Stimulated activated CD4-positive, alpha-beta T cell treated with anti-CD3 and anti-CD28 coated beads, Interleukin-12 subunit alpha, Interleukin-12 subunit beta, amount 100 ng/mL, for 24 hours (primary cell): ENCODE measurements at regions not wholly inside any gene's neighbourhood (a gene's known extent, or its start where the extent isn't known, plus 50 kb on each side); places are given as distances from the start of the nearest gene placed in this dataset.
"Not testable (repeated sequence)": the region's sequence is repeated elsewhere in the genome, so short reads cannot be mapped to it uniquely, and the experiment has no call there.

Source experiments
- DNase-seq, 2 experiments: peaks; one replicate each; pipeline ENCODE4 v3.0.0-alpha.2; 2020; ENCODE audit warnings: low read depth in 2 of 2

GRCh38 chr12:85573635-85574214, 262.5 kb downstream of the RASSF9 start:
- no peak for DNase-seq

DNA sequence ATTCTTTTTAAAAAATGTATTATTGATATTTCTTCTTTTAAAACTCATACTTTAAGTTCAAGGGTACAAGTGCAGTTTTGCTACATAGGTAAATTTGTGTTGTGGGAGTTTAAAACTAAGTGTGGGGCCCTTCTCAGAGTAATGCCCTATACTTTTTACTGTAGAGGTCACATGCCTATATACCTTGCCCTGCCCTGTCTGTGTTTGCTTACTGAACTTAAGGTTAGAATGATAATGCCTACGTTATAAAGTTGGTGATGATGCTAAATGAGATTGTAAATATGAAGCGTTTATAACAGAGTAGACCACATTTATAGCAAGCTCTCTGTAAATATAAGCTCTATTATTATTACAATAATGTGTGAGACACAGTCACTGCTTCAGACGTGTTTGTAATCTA, 261.9 kb downstream of the RASSF9 start:
- DNase-seq = no peak

- DNase-seq = no peak
Observed at GRCh38 chr12:85575120-85576096, 260.8 kb downstream of the RASSF9 start.

DNA sequence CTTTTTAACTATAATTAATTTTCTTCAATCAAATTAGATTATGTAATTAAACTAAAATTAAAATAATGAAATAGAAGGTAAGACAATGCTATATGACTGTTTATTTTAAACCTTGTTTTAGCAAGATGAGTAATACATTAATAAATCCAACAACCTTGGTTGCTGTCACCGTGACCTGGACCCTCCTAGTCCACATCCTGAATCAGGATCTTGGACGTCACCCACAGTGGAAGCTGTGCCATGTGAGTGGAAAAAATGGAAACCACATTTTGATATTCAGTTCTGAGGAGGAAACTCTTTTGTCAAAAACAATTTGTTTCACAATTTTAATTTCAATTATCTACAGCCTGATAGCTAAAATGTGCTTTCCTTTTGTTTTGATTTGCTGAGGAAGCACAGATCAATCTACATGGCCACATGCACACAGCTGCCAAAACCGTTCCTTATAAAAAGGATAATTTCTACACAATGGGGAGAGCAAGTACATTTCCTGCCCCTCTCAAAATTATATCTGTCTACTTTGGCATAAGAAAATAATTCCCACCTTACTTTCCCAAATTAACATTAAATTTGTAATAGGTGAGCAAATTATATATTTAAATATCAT, 255.5 kb downstream of the RASSF9 start:
- DNase-seq = no peak

DNA sequence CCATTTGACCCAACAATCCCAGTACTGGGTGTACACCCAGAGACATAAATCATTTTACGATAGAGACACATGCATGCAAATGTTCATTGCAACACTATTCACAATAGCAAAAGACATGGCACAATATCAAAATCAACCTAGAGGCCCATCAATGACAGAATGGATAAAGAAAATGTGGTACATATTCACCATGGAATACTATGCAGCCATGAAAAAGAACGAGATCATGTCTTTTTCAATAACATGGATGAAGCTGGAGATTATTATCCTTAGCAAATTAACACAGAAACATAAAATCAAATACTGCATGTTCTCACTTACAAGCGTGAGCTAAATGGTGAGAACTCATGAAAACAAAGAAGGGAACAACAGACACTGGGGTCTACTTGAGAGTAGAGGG, 249.1 kb downstream of the RASSF9 start:
- no peak for DNase-seq

GRCh38 chr12:85588221-85588620, 248.0 kb downstream of the RASSF9 start:
- DNase-seq = no peak

- DNase-seq = no peak
Observed at GRCh38 chr12:85600841-85601240, 235.4 kb downstream of the RASSF9 start.

- DNase-seq = no peak
Observed at GRCh38 chr12:85603556-85603955, 232.7 kb downstream of the RASSF9 start.

- DNase-seq = no peak
Observed at GRCh38 chr12:85606455-85606854, 229.8 kb downstream of the RASSF9 start.

DNA sequence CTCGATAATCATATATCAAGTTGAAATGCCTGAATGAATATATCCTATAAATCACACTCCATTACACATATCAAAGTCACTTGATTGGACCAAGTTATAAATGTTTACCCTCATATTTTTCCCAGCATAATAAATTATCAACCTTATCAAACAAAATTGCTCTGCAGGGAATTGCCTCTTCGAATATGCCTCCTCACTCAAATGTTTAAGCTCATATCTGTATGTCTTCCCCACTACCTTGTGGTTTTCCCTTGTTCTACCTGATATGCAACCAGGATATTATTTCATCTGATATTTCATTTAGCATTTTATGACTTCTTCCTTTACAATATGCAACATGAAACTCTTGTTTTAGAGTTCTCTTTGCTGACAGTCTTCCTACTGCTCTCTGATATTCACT, 226.4 kb downstream of the RASSF9 start:
- no peak for DNase-seq

- no peak for DNase-seq
Observed at GRCh38 chr12:85610194-85610593, 226.0 kb downstream of the RASSF9 start.

DNA sequence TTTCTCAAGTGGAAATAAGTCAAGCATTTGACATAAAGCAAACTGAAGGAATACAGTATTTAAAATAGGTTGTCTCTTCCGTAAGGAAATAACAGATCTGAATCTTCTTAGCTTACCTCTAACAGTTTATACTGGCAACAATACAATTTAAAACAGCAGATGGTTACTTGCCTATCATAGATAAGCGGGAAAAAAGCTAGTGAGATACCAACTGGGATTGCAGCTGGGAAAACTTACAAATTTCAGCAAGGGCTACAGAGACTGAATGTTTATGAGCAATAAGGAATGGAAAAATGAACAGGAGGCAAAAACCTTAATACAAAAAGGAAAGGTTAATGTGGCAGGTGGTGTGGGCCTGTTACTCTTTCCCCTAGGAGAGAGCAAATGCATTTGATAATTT, 220.0 kb downstream of the RASSF9 start:
- DNase-seq = no peak

DNA sequence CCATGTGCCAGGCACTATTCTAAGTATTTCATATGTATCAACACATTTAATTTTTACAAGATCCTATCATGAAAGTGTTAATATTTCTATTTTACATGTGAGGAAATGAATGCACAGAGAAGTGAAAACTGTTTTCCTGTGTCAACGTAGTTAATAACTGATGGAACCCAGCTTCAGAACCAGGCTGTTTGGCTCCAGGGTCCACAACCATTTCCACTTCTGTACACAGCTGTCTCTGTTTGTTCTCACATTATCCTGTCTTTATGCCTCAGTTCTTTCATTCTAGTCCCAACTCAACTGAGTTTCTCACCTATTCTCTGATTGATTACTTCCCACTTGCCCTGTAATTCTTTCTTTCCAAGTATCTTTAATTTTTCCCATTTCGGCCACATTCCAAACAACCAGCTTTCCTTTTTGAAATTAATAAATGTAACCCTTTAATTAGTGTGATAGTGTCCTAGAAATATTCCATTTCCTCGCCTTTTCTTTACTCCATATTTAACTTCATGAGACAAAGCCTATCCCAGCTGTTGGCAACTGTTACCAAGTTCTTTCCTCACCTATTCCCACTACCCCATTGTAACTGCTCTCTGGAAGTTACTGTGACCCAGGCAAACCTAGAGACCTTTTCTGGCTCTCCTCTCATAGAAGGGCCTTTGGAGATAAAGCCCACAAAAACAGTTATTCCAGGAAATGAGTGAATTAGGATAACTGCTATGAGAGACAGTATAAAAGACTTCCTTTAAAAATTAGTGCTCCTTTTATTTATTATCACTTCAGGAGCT, 218.7 kb downstream of the RASSF9 start:
- DNase-seq = no peak

GRCh38 chr12:85621041-85621440, 215.2 kb downstream of the RASSF9 start:
- DNase-seq = no peak

DNA sequence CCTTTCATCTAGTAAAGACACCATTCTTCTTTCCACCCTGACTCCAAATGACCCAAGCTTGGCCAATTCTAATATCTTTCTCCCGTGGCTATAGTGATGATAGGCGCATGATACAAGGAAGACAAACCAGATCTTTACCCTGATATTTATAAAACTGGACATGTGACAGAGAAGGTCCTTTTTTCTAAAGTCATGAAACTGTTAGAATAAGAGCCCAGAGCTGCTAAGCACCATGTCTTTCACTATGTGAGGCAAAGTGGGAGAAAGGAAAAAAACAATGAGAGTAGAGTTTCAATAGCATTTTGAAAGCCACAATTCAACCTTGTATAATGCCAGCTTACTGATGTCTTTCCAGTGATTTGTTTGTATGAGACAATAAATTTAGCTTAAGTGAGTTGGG, 212.4 kb downstream of the RASSF9 start:
- DNase-seq = no peak

DNA sequence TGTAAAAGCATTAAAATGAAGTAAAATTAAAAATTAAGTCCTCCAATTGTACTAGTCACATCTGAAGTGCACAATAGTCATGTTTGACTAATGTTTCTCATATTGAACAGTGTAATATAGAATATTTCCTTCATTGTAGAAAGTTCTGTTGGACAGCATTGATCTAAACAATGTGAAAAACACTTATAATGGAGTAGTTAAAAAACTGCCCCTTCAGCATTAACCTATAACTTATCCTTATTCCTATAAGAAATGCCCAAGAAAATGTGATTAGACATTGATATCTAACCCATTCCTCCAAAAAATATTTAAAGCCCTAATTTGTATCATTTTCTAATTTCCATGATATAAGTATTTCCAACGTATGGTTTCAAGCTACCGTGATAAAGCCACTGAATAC, 210.7 kb downstream of the RASSF9 start:
- no peak for DNase-seq

DNA sequence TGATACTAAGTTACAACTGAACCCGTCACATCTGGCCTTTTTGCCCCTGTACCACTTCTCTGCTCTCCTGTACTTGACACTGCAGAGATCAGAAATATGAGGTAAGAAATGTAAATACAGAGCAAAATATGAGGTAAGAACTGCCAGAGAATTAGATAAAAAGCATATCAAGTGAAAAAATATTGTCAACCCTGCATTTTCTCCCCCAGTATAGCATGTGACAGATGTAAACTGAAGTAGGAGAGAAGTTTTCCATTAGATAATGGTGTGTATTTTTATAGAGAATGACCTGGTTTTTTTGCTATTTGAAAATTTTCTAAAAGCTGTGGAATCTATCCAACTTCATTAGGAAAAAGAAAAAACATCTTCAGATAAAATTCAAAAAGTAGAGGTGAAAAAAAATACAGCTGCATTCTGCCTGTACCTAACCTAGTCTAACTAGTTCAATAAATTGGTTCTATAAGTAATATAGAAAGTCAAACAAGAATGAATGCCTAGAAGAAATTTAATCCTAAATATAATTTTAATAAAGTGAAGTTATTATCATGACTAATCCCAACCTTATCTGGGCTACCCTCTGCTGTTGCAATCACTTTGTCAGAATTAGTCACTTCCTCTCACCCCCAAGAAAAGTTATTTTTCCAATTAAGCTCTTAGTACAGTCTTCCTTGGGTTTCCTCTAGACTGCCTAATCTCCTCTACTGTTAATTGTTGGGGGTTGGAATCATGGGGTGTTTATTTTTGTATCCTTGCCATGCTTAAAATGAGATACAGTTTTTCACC, 210.0 kb downstream of the RASSF9 start:
- no peak for DNase-seq

GRCh38 chr12:85626784-85627171, 209.4 kb downstream of the RASSF9 start:
- DNase-seq = no peak

DNA sequence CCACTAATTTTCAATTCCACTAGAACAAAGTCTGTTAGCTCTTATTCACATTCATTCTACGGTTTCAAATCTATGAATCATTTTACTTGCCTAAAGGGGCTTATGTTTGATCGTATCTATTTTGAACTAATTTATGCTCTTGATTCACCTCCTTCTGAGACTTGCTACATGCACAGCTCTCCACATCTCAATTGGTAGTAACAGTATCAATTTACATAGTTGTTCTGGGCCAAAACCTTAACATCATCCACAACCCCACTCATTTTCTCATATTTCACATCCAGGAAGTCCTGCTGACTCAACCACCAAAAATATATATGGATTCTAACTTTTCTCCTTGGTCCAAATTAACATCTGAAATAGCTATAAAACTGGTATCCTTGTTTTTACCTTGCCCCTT, 208.6 kb downstream of the RASSF9 start:
- DNase-seq = no peak

- not testable (repeated sequence) for DNase-seq
Observed at GRCh38 chr12:85628562-85628961, 207.6 kb downstream of the RASSF9 start.

GRCh38 chr12:85630851-85631250, 205.4 kb downstream of the RASSF9 start:
- DNase-seq = no peak
